K562 (cell line): ENCODE measurements at regions not wholly inside any gene's neighbourhood (a gene's known extent, or its start where the extent isn't known, plus 50 kb on each side); places are given as distances from the start of the nearest gene placed in this dataset.

Source experiments
- ATAC-seq: fragments of 200-7000 bp; cut with Tn5 transposase; 3 replicates; pipeline ENCODE4 v1.9.1; 2020; ENCODE audit warnings: moderate library complexity
- BruUV-seq: library from RNA; stranded (reverse); fragments of 400-500 nt; replicated peaks from 2 replicates; lab custom pipeline; 2021; lab: Mats Ljungman, UMichigan
- CTCF ChIA-PET: fragments of 300-600 bp; formaldehyde crosslinking; extraction: SDS; loops from one replicate; lab custom pipeline; 2021; ENCODE audit warnings: low intra/inter-chr PET ratio; lab: Yijun Ruan, JAX
- POLR2A ChIA-PET: fragments of 300-600, 350-650 bp; sonication (Branson Sonifier 250); formaldehyde crosslinking; extraction: SDS; loops from one replicate; lab custom pipeline; 2021; ENCODE audit warnings: antibody characterized with exemption, inconsistent platforms; lab: Yijun Ruan, JAX
- DNase-seq, 4 experiments: peaks; one replicate each; pipeline versions ENCODE4 v3.0.0 to v3.0.0-alpha.2; 2011 to 2018; ENCODE audit warnings: low spot score in 3 of 4, mixed read lengths in 3 of 4; ENCODE audit errors: extremely low read depth in 1 of 4
- FAIRE-seq: peaks from 2 replicates; lab custom pipeline; 2011; peaks lifted over from hg19 to GRCh38; lab: Jason Lieb, UNC
- H2AFZ ChIP-seq: 2 replicates; pipeline ENCODE4 v1.6.0; 2011; ENCODE audit warnings: low read depth, low read length, control low read depth, inconsistent platforms
- H3K27ac ChIP-seq: fragments of 200-600 bp; 3 replicates; pipeline ENCODE4 v1.8.0; 2011; ENCODE audit warnings: low read depth, mild to moderate bottlenecking, control low read depth, inconsistent platforms, low read length, moderate library complexity, mixed read lengths; ENCODE audit errors: extremely low read depth
- H3K27me3 ChIP-seq, 2 experiments: fragments of 300-600 bp in 1 of 2; 2 replicates in 1 of 2; 3 replicates in 1 of 2; pipeline versions ENCODE4 v1.6.0 to v1.8.0; 2011; ENCODE audit warnings: inconsistent platforms in 2 of 2, low read length in 2 of 2, mild to moderate bottlenecking in 1 of 2, mixed read lengths in 1 of 2, moderate library complexity in 1 of 2; ENCODE audit not compliant: control insufficient read depth in 2 of 2, insufficient read depth in 2 of 2
- H3K36me3 ChIP-seq: fragments of 300-600 bp; 3 replicates; pipeline ENCODE4 v1.8.0; 2011; ENCODE audit warnings: mild to moderate bottlenecking, low read length, inconsistent platforms; ENCODE audit not compliant: control insufficient read depth, insufficient read depth
- H3K4me1 ChIP-seq, 2 experiments: fragments of 200-600 bp in 1 of 2; replicated peaks in 1 of 2; 2 replicates in 1 of 2; 3 replicates in 1 of 2; pipeline versions ENCODE4 v1.5.1 to v1.8.0; 2011; ENCODE audit warnings: inconsistent platforms in 2 of 2, low read length in 2 of 2, mild to moderate bottlenecking in 1 of 2, mixed read lengths in 1 of 2, moderate library complexity in 1 of 2; ENCODE audit not compliant: control insufficient read depth in 2 of 2, insufficient read depth in 2 of 2
- H3K4me2 ChIP-seq: 2 replicates; pipeline ENCODE4 v1.6.1; 2011; ENCODE audit warnings: low read length, control low read depth, inconsistent platforms, mixed read lengths; ENCODE audit not compliant: insufficient read depth
- H3K4me3 ChIP-seq: fragments of 200-600 bp; sonication (generic), shearing (Covaris generic); 2 replicates; pipeline ENCODE4 v1.5.1; 2016; ENCODE audit warnings: control low read depth, inconsistent platforms
- H3K79me2 ChIP-seq: fragments of 200-600 bp; 3 replicates; pipeline ENCODE4 v1.8.0; 2011; ENCODE audit warnings: low read length, inconsistent platforms; ENCODE audit not compliant: control insufficient read depth, insufficient read depth
- H3K9ac ChIP-seq, 2 experiments: 2 replicates each; pipeline versions ENCODE4 v1.6.0 to v1.6.1; 2011; ENCODE audit warnings: low read depth in 2 of 2, low read length in 2 of 2, control low read depth in 1 of 2, inconsistent platforms in 1 of 2, mild to moderate bottlenecking in 1 of 2, mixed read lengths in 1 of 2; ENCODE audit not compliant: insufficient read depth in 1 of 2
- H3K9me1 ChIP-seq: one replicate; pipeline ENCODE4 v1.6.0; 2011; ENCODE audit warnings: inconsistent platforms, mild to moderate bottlenecking, low read length, moderate library complexity; ENCODE audit not compliant: control insufficient read depth, insufficient read depth
- H3K9me3 ChIP-seq: replicated peaks from 2 replicates; pipeline ENCODE4 v1.5.1; 2011; ENCODE audit warnings: low read depth, low read length, inconsistent platforms; ENCODE audit not compliant: control insufficient read depth, insufficient read depth
- H4K20me1 ChIP-seq: replicated peaks from 2 replicates; pipeline ENCODE4 v1.6.1; 2011; ENCODE audit warnings: low read length, inconsistent platforms, mixed read lengths; ENCODE audit not compliant: control insufficient read depth, insufficient read depth
- DIDO1 ChIP-seq: fragments of 450-650 bp; IDR thresholded peaks from 2 replicates; pipeline ENCODE4 v1.6.1; 2016; ENCODE audit warnings: low read depth, missing biosample characterization, missing genetic modification characterization
- ERF ChIP-seq: fragments of 450-650 bp; formaldehyde crosslinking; IDR thresholded peaks from 2 replicates; pipeline ENCODE4 v1.4.0; 2020; ENCODE audit warnings: mild to moderate bottlenecking, mixed read lengths
- ESRRA ChIP-seq: fragments of 450-650 bp; IDR thresholded peaks from 2 replicates; pipeline ENCODE4 v1.6.1; 2014; ENCODE audit warnings: low read depth, mild to moderate bottlenecking, moderate library complexity, borderline replicate concordance
- HDAC2 ChIP-seq: fragments of 450-650 bp; IDR thresholded peaks from 2 replicates; pipeline ENCODE4 v1.6.1; 2016; ENCODE audit warnings: mild to moderate bottlenecking
- HDAC8 ChIP-seq: fragments of 450-650 bp; IDR thresholded peaks from 2 replicates; pipeline ENCODE4 v1.6.1; 2016; ENCODE audit warnings: mild to moderate bottlenecking, missing genetic modification characterization, moderate library complexity, missing compliant biosample characterization
- HDGF ChIP-seq: fragments of 450-650 bp; IDR thresholded peaks from 2 replicates; pipeline ENCODE4 v1.6.1; 2016
- MECOM ChIP-seq: fragments of 250-450 bp; sonication (Bioruptor Pico); IDR thresholded peaks from 2 replicates; pipeline ENCODE4 v1.8.0; 2022; ENCODE audit warnings: inconsistent platforms
- MYBL2 ChIP-seq, 2 experiments: fragments of 450-650 bp in 1 of 2; sonication (generic) in 1 of 2; formaldehyde crosslinking in 1 of 2; IDR thresholded peaks; 2 replicates each; pipeline versions ENCODE4 v1.6.1 to v1.8.1; 2017 to 2022; ENCODE audit warnings: borderline replicate concordance in 1 of 2, inconsistent platforms in 1 of 2, low read depth in 1 of 2, mild to moderate bottlenecking in 1 of 2, missing genetic modification reagents in 1 of 2, moderate library complexity in 1 of 2
- NFE2 ChIP-seq: IDR thresholded peaks from 2 replicates; pipeline ENCODE4 v1.6.1; 2014; ENCODE audit warnings: antibody characterized with exemption, low read depth
- NRF1 ChIP-seq, 2 experiments: fragments of 450-650 bp; IDR thresholded peaks in 1 of 2; conservative IDR thresholded peaks in 1 of 2; 2 replicates each; pipeline ENCODE4 v1.6.1; 2014; ENCODE audit warnings: mild to moderate bottlenecking in 2 of 2
- OTX1 ChIP-seq: fragments of 450-650 bp; formaldehyde crosslinking; IDR thresholded peaks from 2 replicates; pipeline ENCODE4 v1.4.0; 2022; ENCODE audit warnings: mild to moderate bottlenecking
- POLR2AphosphoS2 ChIP-seq: IDR thresholded peaks from 2 replicates; pipeline ENCODE4 v1.6.1; 2012; ENCODE audit warnings: low read length, improper control_type of control experiment
- RFX1 ChIP-seq: fragments of 450-650 bp; IDR thresholded peaks from 2 replicates; pipeline ENCODE4 v1.6.1; 2016; ENCODE audit warnings: mild to moderate bottlenecking, moderate library complexity
- TAF1 ChIP-seq: IDR thresholded peaks from 2 replicates; pipeline ENCODE4 v1.6.1; 2011; ENCODE audit warnings: mild to moderate bottlenecking, low read length, moderate library complexity; ENCODE audit not compliant: insufficient read depth, control insufficient read depth, severe bottlenecking; ENCODE audit errors: extremely low read depth
- TAF15 ChIP-seq: fragments of 200-400 bp; formaldehyde crosslinking; IDR thresholded peaks from 2 replicates; pipeline ENCODE4 v1.6.1; 2017; ENCODE audit warnings: mild to moderate bottlenecking, low read depth, low read length, moderate library complexity
- ZBTB43 ChIP-seq: sonication (generic); formaldehyde crosslinking; IDR thresholded peaks from 2 replicates; pipeline ENCODE4 v1.8.0; 2023; ENCODE audit warnings: mild to moderate bottlenecking, missing genetic modification reagents
- ZNF121 ChIP-seq: sonication (generic); formaldehyde crosslinking; conservative IDR thresholded peaks from 2 replicates; pipeline ENCODE4 v1.8.0; 2022; ENCODE audit warnings: missing genetic modification reagents
- WGBS: fragments of 100-300 bp; shearing (Covaris generic); methylation state at CpG from one replicate; pipeline ENCODE4 v1.1.6; 2016; ENCODE audit warnings: low coverage, mixed read lengths; ENCODE audit not compliant: insufficient coverage; ENCODE audit errors: missing lambda C conversion rate; 5-methylcytosine and 5-hydroxymethylcytosine counted together
- in situ Hi-C: fragments of 300-500 bp; cut with MboI; formaldehyde crosslinking; loops from 4 replicates; pipeline ENCODE4 v1.15.0; 2018; ENCODE audit warnings: inconsistent platforms, mixed read lengths
- intact Hi-C: fragments of 100-400 bp; cut with micrococcal nuclease; formaldehyde crosslinking; loops from 2 replicates; pipeline ENCODE4 v1.14.2; 2022

- H3K27ac ChIP-seq: no peak overlapping the region
- ChIA-PET CTCF (no interaction called here), POLR2A (no interaction called here)
- H2AFZ ChIP-seq: no peak overlapping the region
- H4K20me1 ChIP-seq: 0 out of 2 replicates have a peak, but pooled peaks cover 3% of the 10 kb centered on the region
- in situ Hi-C loops: loop anchor here (25.0 kb wide), 1 partner anchor 536 kb away; the partner anchor contains the start of gene ICE1
- H3K4me3 ChIP-seq: no peak overlapping the region
- peaks cover 0 to 3% of the 10 kb centered on the region in 2 experiments; a peak in 1 of 5 replicates for H3K4me1 ChIP-seq
- FAIRE-seq: no peak
- TF ChIP-seq ERF (CRISPR knock-in tag) (no peak), ZNF121 (CRISPR knock-in tag) (no peak), TAF1 (no peak), ESRRA (no peak), RFX1 (no peak)
- H3K9me1 ChIP-seq: no peaks in the 10 kb centered on the region
- H3K36me3 ChIP-seq: no peaks in the 10 kb centered on the region
- no peak overlapping the region for H3K4me2 ChIP-seq
- BruUV-seq: no TSS peak
- no peak for ATAC-seq
- H3K9ac ChIP-seq: no peak overlapping the region
- DNase-seq: no peak
- H3K27me3 ChIP-seq: peaks cover 3 to 10% of the 10 kb centered on the region in 2 experiments; a peak in 3 of 5 replicates
- H3K9me3 ChIP-seq: no peaks in the 10 kb centered on the region
- WGBS: 2% methylated on average over 4 of the region's 4 CpGs
- intact Hi-C loops: loop anchor here (5.0 kb wide), 1 partner anchor 266 kb away; the partner anchor contains the start of gene ADAMTS16
- no peaks in the 10 kb centered on the region for H3K79me2 ChIP-seq
Measured at GRCh38 chr5:4875942-4876341, 264.2 kb upstream of the ADAMTS16 start.

GRCh38 chr5:4876804-4877203 is 263.3 kb upstream of the ADAMTS16 start:
- in situ Hi-C loops (loop anchor here (25.0 kb wide), 1 partner anchor 535 kb away; the partner anchor contains the start of gene ICE1), intact Hi-C loops (loop anchor here (5.0 kb wide), 1 partner anchor 265 kb away; the partner anchor contains the start of gene ADAMTS16)
- no peak for FAIRE-seq
- Histone ChIP-seq H3K9me1 (no peaks in the 10 kb centered on the region), H3K4me2 (no peak overlapping the region; the same call in 1 of the 2 replicates), H3K9ac (no peak overlapping the region), H2AFZ (no peak overlapping the region), H3K36me3 (no peaks in the 10 kb centered on the region), H3K27me3 (peaks cover 3 to 10% of the 10 kb centered on the region in 2 experiments; a peak in 3 of 5 replicates), H3K4me3 (no peak overlapping the region), H3K9me3 (no peaks in the 10 kb centered on the region), H4K20me1 (0 out of 2 replicates have a peak, but pooled peaks cover 3% of the 10 kb centered on the region), H3K4me1 (peaks cover 0 to 3% of the 10 kb centered on the region in 2 experiments; a peak in 1 of 5 replicates), H3K27ac (no peak overlapping the region), H3K79me2 (no peaks in the 10 kb centered on the region)
- no TSS peak for BruUV-seq
- POLR2A ChIA-PET: no interaction called here
- WGBS: 1% methylated on average over 9 of the region's 9 CpGs
- CTCF ChIA-PET: no interaction called here
- DNase-seq: no peak
- no peak for ATAC-seq
- no peak for TF ChIP-seq MYBL2 (IDR thresholded peaks at IDR 0.05; ENCODE audit: low read depth)
- no peak for TF ChIP-seq MYBL2 (CRISPR knock-in tag; IDR thresholded peaks at IDR 0.05; ENCODE audit: borderline replicate concordance)
- no peak for TF ChIP-seq POLR2AphosphoS2
- TF ChIP-seq DIDO1 (tag): no peak
- TF ChIP-seq TAF15: no peak
- no peak for TF ChIP-seq OTX1
- no peak for TF ChIP-seq HDGF
- TF ChIP-seq HDAC8: no peak
- no peak for TF ChIP-seq MECOM (CRISPR knock-in tag)
- no peak for TF ChIP-seq NFE2
- TF ChIP-seq ZBTB43: no peak
- no peak for TF ChIP-seq NRF1 (conservative IDR thresholded peaks at IDR 0.05 in 1 of 2, IDR thresholded peaks at IDR 0.05 in 1 of 2)
- no peak for TF ChIP-seq HDAC2
